T1000 (cell line): ENCODE measurements at regions not wholly inside any gene's neighbourhood (a gene's known extent, or its start where the extent isn't known, plus 50 kb on each side); places are given as distances from the start of the nearest gene placed in this dataset.

ENCODE experiments used
- DNase-seq: peaks from one replicate; lab custom pipeline; 2025; ENCODE audit warnings: mixed read lengths; lab: John Stamatoyannopoulos, UW

DNA sequence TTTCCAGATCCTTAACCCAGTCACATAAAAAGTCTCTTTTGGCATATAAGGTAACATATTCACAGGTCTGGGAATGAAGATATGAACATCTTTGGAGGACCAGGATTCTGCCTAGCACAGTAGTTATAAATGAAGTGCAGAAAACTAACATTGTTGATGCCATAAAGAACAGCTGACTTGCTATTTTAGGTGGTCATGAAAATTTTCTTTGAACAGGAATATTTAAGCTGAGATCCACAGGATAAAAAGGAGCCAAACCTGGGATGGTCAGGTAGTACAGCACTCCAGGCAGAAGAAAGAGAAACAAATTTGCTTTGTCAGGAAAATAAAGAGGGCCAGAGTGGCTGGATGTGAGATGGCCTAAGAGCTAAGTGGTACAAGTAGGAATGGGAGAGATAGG is 80.0 kb downstream of the CENPW start:
- no peak for DNase-seq

DNA sequence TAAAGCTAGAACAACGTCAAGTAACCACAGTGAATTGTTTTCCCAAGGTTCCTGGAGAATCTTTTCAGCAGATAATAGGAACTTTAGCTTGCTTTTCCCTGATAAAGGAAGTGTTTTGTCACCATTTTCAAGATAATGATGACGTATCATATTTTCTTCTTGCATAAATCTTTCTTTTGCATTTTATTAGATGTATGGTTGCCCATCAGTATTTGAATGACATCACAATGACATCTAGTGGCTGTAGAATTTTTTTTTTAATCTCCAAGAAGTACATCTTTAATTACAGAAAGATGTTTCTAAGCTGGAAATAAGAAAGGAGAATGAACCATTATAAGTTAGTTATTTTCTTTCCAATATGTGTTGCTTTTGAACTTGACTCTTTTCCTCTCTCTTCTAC is 83.0 kb downstream of the CENPW start:
- no peak for DNase-seq

DNA sequence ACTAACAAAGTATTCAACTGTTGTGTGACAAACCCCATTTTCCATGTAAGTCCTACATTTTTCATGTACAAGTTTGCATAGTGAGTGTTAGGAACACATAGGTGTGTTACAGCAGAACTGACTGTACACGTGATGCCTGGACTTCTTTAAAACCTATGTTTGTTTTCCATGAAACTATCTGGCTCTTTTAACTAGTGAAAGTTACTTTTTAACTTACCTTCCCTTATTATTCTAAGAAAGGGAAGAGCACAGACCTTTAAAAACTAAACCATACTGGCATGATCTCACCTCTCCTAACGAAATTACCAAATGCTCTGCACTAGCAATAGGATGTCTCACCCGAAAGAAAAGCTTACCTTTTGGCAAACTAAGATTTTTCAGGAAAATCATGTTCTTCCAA is 87.8 kb downstream of the CENPW start:
- no peak for DNase-seq

DNA sequence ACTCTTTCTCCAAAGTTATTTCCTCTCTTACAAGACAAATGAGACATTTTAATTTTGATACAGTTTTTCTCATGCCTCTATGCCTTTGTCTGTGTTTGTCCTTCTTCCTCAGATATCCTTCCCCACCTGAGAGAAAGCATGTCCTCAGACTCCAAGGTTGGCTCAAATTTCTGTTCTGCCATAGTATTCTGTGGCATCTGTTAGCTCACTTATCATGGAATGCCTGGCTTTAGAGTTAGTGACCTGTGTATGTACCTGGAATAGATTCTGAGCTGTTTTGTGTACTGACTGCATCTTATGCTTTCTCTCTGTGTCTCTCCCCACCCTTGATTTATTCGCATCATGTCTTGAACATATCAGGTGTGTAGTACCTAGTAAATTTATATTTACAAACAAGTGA is 90.0 kb downstream of the CENPW start:
- DNase-seq, result no peak

DNA sequence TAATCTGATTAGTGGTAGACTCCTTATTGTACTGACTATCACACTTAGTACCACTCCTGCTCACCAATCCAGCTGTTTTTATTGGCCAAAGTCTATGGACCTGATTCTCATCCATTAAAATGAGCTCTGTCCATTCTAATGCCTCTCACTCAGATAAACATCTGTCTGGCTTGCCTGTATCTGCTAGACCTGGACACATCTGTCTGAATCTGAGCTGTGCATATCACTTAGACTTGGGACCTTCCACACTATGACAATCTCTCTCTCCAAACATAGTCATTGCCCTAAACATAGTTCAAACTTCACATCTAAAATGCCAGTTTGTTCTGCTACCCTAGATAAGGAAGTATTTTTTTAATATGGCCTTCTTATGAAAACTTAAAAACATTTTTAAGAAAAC is 92.6 kb downstream of the CENPW start:
- no peak for DNase-seq

DNA sequence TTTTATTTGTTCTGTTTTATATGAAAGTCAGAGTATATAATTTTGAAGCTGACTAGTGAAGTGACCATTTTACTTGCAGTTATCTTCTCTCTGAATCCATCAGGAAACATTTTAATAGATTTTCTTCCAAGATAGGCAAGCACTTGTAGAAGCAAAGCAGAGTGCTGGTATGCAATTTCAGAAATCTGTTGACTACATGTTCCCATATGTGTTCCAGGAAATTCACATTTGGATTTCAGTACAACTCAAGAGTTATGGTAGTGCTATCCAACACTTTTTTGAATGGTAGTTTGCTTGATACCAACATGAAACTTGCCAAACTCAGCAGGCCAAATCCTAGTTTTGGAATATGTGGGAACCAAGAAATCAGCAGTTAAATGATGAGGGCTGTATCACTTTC is 94.0 kb downstream of the CENPW start:
- no peak for DNase-seq

DNA sequence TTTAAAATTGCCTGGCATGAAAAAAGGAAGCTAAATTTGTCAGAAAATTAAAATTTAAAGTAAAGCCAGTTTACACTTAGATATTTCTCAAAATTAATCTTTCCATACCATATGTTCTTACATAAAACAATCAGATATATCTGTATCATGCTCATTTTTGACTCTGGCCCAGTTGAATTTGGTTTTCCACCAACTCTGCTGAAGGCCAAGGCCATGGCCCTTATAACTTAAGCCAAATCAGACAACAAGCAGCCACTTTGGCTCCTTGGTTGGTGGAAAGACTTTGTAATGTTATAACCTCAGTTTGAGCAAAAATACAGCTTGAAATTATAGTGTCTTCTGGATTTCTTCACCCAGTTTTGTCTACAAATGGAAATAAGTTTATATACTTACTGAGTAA is 97.3 kb downstream of the CENPW start:
- no peak for DNase-seq

DNA sequence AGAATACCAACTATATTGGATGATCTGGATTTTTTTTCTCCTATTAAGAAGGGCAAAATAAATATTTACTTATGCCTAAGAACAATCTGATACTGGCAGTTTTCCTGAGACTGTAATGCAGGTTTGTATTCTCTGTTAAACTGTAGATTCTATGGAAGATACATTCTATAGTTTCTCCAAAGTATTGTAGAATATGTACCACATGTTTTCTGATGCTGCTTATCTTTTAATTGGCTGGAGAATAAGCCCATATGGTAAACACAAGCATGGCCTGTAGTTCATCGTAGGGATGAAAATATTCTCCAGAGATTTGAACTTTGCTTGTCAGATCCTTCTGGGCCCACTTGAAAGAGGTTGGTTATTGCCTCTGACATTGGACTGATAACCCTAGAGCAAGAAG is 99.1 kb downstream of the CENPW start:
- DNase-seq, result no peak

DNA sequence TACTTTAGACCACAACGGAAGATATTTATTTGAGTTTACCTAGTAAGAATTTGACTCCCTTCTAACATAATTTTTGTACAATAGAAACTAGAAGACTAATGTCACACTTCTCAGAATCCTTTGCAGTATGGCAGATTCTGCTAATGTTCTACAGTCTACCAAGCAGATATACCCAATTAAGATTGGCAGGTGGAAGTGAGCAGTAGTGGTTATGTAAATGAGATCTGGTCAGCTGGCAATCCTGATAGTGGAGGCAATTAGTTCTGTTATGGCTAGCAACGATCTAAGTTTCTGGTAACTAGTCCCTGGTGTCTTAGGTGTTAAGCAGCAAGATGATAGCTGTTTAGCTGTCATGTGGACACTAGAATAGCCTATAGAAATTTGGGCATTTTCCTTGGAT is 101.0 kb downstream of the CENPW start:
- no peak for DNase-seq

DNA sequence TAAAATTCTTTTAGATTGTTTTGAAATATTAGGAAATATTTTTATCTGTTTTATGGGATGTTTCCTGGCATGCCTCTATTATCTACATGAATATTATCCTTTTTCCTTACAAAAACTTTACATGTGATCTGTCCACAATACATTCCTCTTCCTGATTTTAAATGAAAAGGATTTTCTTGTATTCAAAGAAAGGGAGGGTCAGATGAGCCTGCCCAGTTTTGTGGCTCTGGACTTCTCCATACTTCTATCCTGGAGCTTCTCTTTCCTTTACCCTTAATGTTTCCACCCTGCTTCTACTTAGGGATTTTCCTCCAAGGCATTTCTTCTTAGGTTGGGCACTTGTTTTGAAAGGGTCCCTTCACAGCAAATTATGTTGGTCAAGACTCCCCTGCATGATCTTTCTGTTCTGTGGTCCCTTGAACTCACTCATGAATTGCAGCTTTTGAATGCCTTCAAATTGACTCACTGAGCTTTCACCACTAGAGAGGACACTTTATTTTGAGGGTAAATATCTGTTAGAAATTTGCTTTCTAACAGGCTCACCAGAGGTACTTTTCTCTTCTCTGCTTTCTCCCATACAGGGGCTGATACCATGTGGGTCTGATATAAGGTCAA is 104.9 kb downstream of the CENPW start:
- DNase-seq, result no peak

DNA sequence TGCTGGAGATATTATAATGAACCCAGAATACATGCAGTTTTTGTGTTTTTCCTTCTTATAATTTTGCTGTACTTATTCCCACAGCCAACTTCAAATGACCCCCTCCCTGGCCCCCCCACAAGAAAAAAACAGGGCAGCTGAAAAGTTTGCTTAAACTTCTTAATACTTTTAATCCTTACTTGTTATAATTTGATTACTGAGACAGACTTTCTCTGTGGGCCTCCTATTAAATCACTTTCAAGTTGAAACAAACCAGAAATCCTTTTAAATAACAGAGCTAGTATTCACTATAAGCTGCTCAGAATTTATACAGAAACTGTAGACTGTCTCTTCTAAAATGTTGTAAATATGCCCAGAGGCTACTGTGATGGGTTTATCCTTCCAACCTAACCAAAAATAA is 106.3 kb downstream of the CENPW start:
- DNase-seq, result no peak

DNA sequence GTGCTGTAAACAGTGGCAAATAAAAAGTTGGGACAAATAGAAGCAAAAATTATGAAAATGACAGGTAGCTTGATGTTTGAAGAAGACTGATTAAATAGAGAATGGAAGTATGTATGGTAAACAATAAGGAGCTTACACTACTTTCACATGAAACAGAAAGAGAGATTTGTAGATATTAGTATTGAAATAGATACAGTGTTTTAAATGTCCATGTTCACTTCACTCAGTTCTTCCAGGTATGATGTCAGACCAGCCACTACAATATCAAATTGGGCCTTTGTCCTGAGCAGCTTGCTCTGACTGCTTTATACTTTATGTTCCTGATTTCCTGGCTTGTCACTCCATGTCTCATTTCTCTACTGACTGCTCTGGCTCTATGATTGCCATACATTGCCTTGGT is 107.5 kb downstream of the CENPW start:
- no peak for DNase-seq

DNA sequence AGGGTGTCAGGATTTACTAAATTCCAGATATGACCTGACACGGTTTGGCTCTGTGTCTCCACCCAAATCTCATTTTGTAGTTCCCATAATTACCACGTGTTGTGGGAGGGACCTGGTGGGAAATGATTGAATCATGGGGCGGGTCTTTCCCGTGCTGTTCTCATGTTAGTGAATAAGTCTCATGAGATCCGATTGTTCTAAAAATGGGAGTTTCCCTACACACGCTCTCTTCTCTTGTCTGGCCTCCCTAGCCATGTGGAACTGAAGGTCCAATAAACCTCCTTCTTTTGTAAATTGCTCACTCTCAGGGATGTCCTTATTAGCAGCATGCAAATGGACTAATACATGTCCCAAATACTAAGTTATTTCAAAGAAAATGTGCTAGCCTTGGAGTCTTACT is 121.1 kb downstream of the CENPW start:
- DNase-seq, result no peak

DNA sequence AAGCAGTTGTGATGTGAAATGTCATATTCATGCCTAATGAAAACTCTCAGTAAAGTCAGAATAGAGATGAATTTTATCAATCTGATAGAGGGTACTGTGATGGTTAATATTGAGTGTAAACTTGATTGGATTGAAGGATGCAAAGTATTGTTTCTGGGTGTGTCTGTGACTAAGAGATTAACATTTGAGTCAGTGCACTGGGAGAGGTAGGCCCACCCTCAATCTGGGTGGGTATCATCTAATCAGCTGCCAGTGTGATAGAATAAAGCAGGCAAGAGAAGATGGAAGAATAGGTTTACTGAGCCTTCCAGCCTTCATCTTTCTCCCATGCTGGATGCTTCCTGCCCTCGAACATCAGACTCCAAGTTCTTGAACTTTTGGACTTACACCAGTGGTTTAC is 124.3 kb downstream of the CENPW start:
- no peak for DNase-seq

DNA sequence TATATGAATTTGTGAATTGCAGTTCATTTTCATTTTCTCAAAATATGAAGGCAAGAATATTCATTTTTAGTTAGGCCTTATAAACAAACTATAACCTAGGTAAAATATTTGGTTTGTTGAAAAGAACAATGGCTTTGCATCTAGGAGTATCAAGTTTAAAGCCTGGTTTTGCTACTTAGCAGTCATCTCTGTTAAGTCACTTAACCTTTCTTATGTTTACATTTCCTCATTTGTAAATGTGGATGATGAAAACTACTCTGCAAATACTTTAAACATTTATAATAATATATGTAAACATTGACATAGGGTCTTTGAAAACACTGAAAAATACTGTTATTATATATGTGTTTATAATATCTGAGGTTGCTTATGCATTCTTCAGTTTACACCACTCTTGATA is 135.5 kb downstream of the CENPW start:
- DNase-seq, result no peak

DNA sequence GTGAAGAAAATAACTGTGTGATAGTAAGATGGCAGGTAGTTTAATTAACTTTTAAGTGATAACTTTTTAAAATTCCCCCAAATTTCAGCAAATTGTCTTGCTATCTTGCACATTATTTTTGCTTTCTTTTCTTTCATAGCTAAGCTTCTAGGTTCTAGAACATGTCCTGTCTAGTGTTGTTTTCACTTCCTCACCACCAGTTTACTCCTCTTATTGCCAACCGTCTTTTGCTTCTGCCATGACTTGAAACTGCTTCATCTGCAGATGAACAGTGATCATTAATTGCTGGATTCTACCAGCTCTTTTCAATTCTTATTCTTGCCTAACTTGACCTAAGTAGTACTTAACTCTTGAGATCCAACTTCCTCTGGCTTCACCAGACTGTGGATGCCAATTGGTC is 137.8 kb downstream of the CENPW start:
- no peak for DNase-seq

DNA sequence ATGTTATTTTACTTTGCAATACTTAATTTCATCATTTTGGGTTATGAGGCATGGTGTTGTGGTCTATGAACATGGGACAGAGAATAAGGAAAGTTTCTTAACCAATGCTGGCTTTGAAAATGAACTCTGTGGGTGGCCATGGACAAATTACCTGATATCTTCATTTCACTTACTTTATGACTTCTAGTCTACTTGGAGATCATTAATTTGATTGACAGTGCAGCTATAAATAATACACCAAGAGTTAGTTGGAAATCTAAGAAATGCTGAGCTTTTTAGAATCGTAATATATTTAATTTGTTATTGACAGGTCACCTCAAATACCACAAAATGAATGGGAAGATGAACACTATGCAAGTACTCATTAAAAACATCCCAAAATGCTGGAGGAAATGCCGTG is 140.4 kb downstream of the CENPW start:
- no peak for DNase-seq

DNA sequence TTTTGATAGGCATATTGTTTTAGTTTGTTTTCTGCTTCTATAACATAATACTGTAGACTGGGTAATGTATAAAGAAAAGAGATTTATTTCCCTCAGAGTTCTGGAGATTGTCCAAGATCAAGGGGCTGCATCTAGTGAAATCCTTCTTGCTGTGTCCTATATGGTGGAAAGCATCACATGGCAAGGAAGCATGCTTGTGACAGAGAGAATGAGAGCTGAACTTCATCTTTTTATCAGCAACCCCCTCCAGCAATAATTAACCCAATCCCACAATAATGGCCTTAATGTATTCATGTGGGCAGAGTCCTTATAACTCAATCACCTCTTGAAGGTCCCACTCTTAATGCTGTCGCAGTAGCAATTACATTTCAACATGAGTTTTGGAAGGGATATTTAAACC is 141.4 kb downstream of the CENPW start:
- no peak for DNase-seq

DNA sequence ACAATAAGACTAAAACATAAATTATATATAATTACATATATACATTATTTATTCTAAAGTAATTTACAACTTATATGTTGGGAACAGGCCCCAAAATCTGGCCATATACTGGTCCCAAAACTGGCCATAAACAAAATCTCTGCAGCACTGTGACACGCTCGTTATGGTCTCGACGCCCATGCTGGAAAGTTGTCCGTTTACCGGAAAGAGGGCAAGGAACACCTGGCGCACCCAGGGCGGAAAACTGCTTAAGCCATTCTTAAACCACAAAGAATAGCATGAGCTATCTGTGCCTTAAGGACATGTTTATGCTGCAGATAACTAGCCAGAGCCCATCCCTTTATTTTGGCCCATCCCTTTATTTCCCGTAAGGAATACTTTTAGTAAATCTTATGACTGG is 164.9 kb downstream of the CENPW start:
- DNase-seq, result no peak

DNA sequence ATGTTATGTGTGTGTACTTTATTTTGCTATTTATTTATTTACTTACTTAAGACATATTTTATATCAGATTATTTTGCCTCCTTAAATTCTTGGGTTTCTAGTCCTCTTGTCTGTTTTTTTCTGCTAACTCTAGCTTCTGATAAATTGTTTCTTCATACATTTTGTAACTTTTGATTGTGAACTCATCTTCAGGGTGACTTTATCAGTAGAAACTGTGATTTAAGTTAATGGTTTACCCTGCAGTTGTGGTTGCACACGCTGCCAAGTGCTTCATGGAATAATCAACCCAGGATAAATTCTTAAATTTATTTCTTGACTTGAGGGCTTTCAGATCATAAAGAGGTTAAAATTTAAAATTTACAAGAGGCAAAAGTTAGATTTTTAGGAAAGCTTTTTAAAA is 173.3 kb downstream of the CENPW start:
- DNase-seq, result no peak

DNA sequence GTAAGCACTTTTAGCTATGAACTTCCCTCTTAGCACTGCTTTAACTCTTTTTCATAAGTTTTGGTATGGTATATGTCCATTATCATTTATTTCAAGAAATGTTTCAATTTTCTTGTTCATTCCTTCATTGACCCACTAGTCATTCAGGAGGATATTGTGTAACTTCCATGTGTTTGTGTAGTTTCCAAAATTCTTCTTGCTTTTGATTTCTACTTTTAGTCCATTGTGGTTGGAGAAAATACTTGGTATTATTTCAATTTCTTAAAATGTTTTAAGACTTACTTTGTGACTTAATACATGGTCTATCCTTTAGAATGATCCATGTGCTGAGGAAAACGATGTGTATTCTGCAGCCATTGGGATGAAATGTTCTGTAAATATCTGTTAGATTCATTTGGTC is 176.5 kb downstream of the CENPW start:
- DNase-seq, result no peak

DNA sequence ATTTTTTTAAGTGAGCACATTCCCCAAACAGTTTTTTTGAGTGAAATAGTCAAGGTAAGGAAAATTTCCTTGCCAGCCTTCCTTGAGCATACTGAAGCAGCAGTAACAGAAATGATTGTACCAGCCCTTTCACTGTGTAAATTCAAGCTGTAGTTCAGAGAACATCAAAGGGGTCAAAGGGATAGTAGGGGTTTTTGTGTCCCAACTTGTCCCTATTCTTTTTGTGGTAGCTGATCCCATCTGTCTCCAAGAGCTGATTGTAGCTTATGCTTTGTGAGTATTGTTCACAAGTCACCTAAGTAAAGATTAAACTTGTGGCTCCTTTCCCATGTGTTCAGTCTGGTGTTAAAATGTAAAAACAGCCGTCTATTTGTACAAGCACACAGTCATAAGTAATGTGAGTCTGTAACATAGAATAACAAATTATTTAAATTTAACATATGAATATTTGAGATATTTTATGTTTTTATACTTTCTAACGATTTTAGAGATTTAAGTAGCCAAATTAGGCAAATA is 185.0 kb downstream of the CENPW start:
- DNase-seq, result no peak

DNA sequence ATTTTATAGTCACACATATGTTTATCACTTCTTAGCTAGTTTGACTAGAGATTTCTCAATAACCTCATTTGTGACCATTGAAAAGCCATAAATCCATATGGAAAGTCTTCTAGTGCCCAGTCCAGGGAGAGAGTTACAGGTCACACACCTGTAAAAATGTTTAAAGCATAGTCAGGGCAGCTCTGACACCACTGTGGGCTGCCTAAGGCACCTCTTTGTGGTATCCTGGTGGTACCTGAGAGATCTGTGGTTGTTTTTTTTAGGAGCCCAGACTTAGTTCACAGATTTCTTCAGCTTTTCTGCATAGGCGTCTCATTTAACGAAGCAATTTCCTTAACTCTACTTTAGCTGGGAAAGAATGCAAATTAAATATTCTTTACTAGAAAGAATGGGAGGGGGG is 186.6 kb downstream of the CENPW start:
- no peak for DNase-seq

DNA sequence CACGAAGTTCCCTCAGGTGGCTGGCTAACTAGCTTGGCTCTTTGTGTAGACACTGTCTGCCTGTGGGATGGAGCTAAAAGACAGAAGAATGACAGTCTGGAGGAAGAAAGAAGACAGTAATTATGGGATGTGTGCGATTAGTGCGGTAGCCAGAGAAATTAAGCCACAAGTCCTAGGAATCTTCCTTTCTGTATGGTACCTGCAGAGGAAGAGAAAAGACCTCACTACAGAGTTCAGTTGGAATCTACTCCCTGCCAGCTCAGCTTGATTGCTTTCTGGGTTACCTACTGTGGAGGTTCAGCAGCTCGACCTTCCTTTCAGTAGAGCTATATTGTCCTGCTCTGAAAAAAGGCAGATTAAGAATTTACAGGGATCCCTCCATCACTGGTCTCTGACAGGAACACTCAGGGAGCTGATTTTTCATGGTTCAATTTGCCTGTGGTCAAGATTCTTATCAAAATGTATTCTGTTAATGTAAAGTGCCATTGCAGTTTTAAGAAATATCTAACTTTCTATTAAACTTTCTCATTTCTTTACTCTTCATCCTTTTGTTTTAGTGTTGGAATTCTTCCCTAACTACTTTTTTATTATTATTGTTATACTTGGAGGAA is 187.2 kb downstream of the CENPW start:
- DNase-seq, result no peak
